CMK (cell line): ENCODE measurements at regions not wholly inside any gene's neighbourhood (a gene's known extent, or its start where the extent isn't known, plus 50 kb on each side); places are given as distances from the start of the nearest gene placed in this dataset.
"Not testable (repeated sequence)": the region's sequence is repeated elsewhere in the genome, so short reads cannot be mapped to it uniquely, and the experiment has no call there.

Experiments used
- DNase-seq: peaks from one replicate; pipeline ENCODE4 v3.0.0-alpha.2; 2010; ENCODE audit warnings: low read depth

GRCh38 chr5:120817044-120817985 lies 353.2 kb downstream of the PRR16 start:
- no peak for DNase-seq

- DNase-seq: no peak
Measured at GRCh38 chr5:120818128-120818527, 354.0 kb downstream of the PRR16 start.

DNA sequence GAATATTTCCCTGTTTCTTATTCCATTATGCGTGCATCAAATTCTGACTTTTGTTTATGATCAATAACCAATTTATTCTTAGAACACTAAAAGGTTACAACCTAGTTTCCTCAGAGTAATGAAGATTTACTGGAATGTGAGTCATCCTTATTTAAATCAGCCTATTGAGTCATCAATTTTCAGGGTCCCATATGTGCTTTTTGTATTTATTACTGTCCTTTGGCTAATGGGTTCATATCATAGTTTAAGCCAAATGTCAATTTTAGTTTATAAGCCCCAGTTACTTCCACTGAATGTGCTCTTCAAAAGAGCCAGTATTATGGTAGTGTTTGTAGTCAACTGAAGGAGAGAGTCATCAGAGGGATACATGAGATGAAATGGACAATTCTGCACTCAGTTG lies 359.2 kb downstream of the PRR16 start:
- no peak for DNase-seq

DNA sequence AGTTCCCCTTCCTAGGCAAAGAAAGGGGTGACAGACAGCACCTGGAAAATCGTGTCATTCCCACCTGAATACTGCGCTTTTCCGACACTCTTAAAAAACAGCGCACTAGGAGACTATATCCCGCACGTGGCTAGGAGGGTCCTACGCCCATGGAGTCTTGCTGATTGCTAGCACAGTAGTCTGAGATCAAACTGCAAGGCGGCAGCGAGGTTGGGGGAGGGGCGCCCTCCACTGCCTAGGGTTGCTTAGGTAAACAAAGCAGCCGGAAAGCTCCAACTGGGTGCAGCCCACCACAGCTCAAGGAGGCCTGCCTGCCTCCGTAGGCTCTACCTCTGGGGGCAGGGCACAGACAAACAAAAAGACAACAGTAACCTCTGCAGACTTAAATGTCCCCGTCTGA lies 367.5 kb downstream of the PRR16 start:
- DNase-seq: not testable (repeated sequence)

DNA sequence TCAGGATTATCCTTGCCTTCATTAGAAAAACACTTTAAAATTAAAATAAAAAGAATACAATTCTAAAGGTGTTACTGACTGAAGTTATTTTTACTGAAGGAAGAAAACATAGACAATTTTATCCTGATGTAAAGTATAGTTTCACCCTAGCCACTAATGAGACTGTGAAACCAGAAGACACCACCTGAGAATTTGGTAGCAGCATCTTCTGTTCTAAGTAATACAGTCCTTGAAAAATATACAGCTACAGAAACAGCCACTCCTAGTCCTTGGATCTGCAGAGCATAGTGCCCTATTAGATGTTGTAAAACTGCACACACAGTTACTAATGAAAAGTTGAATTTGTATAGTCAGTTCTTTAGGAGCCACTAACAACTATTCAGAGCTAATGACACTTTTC lies 377.7 kb downstream of the PRR16 start:
- DNase-seq: no peak

- DNase-seq: no peak
Measured at GRCh38 chr5:120843390-120843980, 379.4 kb downstream of the PRR16 start.

DNA sequence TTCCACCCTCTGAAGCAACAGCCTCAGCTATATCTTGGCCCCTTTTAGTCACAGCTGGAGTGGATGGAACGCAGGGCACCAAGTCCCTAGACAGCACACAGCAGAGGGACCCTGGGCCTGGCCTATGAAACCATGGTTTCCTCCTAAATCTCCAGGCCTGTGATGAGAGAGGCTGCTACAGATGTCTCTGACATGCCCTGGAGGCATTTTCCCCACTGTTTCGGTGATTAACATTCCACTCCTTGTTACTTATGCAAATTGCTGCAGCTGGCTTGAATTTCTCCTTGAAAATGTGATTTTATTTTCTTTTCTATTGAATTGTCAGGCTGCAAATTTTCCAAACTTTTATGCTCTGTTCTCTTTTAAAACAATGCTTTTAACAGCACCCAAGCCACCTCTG lies 384.8 kb downstream of the PRR16 start:
- DNase-seq: no peak

DNA sequence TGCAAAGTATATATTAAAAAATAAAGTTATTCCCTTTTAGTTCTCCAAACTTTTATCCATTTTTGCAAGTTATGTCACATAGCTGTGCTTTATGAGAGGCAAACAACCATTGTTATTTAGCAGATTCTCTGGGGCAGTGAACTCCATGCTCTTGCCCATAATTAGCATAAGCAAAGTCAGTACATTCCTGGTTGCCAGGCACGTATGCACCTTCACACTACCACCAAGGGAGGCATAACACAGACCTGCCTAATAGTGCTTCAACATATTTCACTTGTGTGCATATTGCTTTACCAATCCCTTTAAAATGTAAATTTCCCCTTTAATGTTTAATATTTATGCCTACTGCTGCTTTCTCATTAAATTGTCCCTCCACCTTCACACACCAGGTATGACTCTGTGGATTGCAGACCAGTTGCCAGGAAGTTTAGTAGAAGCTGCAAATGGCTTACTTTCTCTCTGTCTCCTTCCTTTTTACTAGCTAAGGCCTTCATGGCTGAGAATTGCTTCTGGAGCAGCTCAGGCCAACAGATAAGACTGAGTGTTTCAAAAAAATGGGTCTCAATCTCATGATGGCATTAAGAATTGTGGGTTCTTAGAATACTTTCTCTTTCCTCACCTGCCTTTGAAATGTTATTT lies 388.2 kb downstream of the PRR16 start:
- no peak for DNase-seq

GRCh38 chr5:120866997-120867396 lies 402.9 kb downstream of the PRR16 start:
- DNase-seq: no peak

GRCh38 chr5:120869831-120870230 lies 405.7 kb downstream of the PRR16 start:
- DNase-seq: no peak

- DNase-seq: no peak
Measured at GRCh38 chr5:120872297-120872696, 408.2 kb downstream of the PRR16 start.

GRCh38 chr5:120873083-120873482 lies 409.0 kb downstream of the PRR16 start:
- no peak for DNase-seq

DNA sequence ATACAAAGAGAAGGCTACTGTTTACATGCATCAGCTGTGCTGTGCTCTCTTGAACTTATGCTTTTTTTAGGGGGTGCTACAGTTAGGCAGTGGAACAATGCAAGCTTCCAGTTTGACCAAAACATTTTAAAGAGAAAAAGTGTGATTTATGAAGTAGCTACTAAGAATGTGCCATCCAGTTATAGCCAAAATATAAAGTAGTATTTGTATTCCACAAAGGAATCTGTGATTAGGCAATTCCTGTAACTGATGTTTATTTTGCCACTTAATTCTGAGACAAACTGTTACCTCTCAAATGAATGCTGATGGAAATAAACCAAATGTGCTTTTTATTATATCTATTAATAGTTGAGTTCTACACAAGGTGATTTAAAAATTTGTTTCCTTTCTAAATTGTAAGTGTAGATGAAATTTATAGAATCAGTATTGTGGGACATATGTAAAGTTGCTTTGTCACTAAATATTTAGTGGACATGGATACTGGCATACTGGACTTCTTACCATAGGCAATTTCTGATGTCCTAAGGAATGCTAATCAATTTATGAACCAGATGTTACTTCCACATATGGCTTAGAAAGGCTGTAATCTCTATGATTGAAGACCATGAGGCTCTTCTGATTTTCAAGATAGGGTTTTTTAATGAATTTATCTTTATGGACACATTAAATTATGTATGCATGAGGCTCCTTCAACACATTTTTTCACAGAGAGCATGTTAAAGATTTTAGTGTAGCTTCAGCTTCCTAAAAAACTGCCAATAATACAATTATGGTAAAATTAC lies 410.2 kb downstream of the PRR16 start:
- DNase-seq: no peak

DNA sequence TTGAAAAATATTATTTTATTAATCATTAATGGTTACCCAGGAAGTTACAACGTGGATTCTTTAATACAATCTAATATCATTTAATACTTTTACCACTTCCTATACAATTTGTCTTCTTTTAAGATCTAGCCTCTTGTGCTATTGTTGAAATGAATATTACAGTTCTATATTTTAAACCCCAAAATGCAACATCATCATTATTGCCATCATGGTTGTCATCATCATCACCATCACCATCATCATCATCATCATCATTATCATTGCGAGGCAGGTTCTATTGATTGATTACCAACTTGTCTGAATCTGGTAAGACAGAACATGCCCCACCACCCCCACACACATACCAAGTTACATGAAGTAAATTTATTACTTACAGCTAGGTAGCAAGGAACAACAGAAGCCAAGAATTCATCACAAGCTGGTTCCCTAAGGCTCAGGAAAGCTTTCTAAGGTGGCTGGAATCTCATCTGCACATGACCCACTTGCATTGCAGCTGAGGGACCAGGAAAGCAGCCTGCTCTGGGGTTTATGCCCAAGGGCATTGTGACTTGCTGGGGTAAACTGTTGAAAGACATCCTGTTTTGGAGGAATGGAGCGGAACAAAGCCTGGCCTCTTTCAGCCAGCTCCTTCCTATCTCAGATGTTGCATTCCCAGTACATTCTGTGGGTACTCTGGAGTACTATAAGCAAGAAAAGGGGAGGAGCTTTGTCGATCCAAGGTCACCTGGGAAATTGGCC lies 418.1 kb downstream of the PRR16 start:
- no peak for DNase-seq

- DNase-seq: no peak
Measured at GRCh38 chr5:120886351-120886860, 422.3 kb downstream of the PRR16 start.

GRCh38 chr5:120895660-120896059 lies 431.6 kb downstream of the PRR16 start:
- no peak for DNase-seq

DNA sequence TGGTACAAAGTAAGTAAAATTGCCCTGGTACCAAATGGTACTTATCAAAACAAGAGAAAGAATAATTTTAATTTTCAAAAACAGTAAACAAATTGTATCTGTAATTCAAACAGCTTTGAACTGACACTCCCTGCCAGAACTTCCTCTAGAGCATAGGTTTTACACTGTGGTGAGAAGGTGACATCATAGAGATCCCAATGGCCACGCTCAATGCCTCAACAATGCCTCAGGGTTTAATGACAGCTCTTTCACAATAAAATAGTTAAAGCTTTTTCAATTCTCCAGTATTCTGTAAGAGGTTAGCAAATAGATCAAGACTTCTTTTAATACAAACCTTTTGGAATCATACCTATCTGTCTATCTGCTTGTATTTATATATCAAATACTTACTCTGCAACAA lies 437.1 kb downstream of the PRR16 start:
- DNase-seq: no peak

- no peak for DNase-seq
Measured at GRCh38 chr5:120907953-120908352, 443.9 kb downstream of the PRR16 start.

GRCh38 chr5:120910629-120911028 lies 446.5 kb downstream of the PRR16 start:
- no peak for DNase-seq

GRCh38 chr5:120913396-120913795 lies 449.3 kb downstream of the PRR16 start:
- no peak for DNase-seq

GRCh38 chr5:120917214-120917758 lies 453.2 kb downstream of the PRR16 start:
- DNase-seq: no peak
